Retinal pigment epithelial cell (primary cell): ENCODE measurements at regions not wholly inside any gene's neighbourhood (a gene's known extent, or its start where the extent isn't known, plus 50 kb on each side); places are given as distances from the start of the nearest gene placed in this dataset.

Experiments
- DNase-seq: peaks from one replicate; pipeline ENCODE4 v3.0.0-alpha.2; 2010; ENCODE audit warnings: low read depth
- H3K4me3 ChIP-seq: 2 replicates; pipeline ENCODE4 v1.5.1; 2011; ENCODE audit warnings: mild to moderate bottlenecking, low read length, control low read depth, moderate library complexity
- TF ChIP-seq, protein P1 (sequence below): conservative IDR thresholded peaks from 2 replicates; pipeline ENCODE4 v1.5.1; 2011; ENCODE audit warnings: low read depth, low read length, control low read depth, inconsistent platforms

DNA sequence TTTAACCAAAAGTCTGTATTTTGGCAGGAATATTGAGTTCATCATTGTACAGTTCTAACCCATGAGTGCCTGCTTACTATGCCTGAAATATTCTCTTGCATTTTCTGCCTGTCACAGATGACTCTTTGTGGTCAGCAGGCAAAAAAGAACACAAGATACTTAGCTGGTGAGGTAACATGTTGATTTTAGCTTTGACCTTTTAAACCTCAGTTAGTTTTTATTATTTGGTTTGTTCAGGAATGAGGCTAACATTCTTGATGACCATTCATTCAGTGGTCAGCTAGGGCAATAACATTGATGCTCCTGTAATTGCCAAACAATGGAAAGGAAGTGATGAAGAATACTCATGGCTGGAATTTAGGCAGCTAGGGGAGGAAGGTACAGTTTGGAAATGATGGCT lies 491.2 kb downstream of the PIK3C3 start:
- TF ChIP-seq, protein P1, sequence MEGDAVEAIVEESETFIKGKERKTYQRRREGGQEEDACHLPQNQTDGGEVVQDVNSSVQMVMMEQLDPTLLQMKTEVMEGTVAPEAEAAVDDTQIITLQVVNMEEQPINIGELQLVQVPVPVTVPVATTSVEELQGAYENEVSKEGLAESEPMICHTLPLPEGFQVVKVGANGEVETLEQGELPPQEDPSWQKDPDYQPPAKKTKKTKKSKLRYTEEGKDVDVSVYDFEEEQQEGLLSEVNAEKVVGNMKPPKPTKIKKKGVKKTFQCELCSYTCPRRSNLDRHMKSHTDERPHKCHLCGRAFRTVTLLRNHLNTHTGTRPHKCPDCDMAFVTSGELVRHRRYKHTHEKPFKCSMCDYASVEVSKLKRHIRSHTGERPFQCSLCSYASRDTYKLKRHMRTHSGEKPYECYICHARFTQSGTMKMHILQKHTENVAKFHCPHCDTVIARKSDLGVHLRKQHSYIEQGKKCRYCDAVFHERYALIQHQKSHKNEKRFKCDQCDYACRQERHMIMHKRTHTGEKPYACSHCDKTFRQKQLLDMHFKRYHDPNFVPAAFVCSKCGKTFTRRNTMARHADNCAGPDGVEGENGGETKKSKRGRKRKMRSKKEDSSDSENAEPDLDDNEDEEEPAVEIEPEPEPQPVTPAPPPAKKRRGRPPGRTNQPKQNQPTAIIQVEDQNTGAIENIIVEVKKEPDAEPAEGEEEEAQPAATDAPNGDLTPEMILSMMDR: no peak
- DNase-seq: no peak
- no peak overlapping the region for H3K4me3 ChIP-seq

DNA sequence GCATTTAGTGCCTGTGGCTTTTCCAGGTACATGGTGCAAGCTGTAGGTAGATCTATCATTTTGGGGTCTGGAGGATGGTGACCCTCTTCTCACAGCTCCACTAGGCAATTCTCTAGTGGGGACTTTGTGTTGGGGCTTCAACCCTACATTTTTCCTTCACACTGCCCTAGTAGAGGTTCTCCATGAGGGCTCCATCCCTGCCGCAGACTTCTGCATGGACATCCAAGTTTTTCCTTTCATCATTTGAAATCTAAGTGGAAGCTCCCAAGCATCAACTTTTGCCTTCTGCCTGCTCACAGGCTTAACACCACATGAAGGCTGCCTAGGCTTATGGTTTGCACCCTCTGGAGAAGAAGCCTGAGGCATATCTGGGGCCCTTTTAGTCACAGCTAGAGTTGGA lies 492.7 kb downstream of the PIK3C3 start:
- H3K4me3 ChIP-seq: no peak overlapping the region
- no peak for DNase-seq
- TF ChIP-seq, protein P1: no peak

DNA sequence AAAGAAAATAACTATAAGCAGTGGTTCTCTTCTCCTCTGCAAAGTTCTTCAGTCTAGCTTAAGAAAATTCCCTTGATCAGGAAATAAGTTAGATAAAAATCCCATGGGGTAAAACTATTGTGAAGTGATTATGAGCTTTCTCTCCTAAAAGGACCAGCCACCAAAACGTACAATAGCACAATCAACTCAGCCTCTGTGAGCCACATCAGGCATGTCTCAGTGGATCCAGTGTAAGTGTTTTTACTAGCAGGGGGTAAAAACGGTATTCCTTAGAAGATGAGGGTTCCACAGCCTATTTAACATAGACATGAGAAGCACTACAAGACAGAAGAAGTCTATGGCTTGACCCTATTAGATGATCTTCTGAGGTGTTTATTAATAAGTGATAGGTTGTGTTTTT lies 503.2 kb downstream of the PIK3C3 start:
- DNase-seq: no peak
- TF ChIP-seq, protein P1: no peak
- H3K4me3 ChIP-seq: no peak overlapping the region

DNA sequence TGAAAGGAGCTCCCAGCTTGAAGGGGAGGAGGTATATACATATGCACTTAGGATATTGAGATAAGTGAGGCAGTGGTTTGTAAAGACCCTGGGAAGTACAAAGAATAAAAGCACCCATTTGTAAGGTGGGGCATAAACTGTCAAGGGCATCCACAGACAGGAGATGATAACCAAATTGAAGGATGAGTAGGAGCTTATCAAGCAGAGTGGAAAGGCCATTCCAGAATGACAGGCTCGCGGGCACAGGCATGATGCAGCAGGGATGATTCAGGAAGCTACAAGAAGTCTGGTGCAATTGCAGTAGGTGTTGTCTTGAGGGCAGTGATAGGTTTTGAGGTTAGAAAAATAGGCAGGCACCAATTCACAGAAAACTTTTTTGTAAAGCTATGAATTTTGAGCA lies 504.8 kb downstream of the PIK3C3 start:
- TF ChIP-seq, protein P1: no peak
- no peak overlapping the region for H3K4me3 ChIP-seq
- DNase-seq: no peak

DNA sequence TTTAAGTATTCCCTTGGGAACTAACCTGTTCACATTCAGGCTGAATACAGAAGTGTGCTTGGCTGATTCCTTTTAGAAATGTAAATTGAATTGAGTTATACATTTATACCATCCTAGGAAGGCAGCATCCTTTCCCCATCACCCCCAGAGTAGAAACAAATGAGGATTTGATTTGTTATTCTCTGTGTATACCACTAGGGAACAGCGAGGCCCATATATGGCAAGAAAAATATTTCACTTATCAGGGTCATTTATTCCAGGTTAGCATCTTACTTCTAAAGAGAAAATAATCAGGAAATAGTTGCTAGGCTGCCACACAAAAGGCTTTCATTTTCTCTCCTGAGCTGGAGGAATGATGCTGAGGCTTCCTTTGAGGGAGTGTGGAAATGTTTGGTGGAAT lies 516.9 kb downstream of the PIK3C3 start:
- H3K4me3 ChIP-seq: no peak overlapping the region
- no peak for DNase-seq
- TF ChIP-seq, protein P1: no peak

DNA sequence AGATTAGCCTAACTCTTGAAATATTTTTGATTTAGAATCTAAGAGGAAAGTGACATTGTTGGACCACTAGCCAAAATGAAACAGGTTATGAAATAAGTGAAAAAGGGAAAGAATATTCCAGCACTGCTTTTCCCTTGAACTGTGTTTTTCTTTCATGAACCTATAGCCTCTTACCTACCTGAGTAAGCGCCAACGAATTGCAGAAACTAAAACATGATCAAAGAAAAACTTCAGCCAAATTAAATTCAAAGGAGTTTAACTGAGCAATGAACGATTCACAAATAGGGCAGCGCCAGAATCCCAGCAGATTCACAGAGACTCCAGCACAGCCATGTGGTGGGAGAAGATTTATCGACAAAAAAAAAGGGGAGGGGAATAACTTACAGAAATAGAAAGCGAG lies 518.6 kb downstream of the PIK3C3 start:
- DNase-seq: no peak
- no peak overlapping the region for H3K4me3 ChIP-seq
- TF ChIP-seq, protein P1: no peak

DNA sequence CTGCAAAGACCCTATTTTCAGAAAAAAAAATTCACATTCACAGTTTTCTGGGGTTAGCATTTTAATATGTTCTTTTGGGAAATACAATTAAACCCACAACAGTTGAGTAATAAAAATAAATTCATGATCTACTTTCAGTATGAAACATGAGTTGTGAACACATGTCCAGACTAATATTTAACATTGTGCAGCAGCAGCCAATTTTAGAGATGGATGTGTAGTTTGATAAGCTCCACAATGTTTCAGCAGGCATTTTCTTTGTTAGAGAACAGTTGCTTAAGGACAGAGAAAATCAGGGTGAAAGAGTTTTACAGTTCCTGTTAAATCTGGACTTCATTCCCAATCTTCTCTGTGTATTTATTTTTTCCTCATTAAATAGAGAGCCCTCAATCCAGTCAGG lies 519.5 kb downstream of the PIK3C3 start:
- H3K4me3 ChIP-seq: no peak overlapping the region
- no peak for DNase-seq
- TF ChIP-seq, protein P1: no peak
